Neuronal stem cell (in vitro differentiated cells): ENCODE measurements at regions not wholly inside any gene's neighbourhood (a gene's known extent, or its start where the extent isn't known, plus 50 kb on each side); places are given as distances from the start of the nearest gene placed in this dataset.

Experiments
- DNase-seq: peaks from one replicate; pipeline ENCODE4 v3.0.0-alpha.2; 2013; ENCODE audit warnings: low spot score
- H2AFZ ChIP-seq: one replicate; pipeline ENCODE4 v1.6.1; 2013; ENCODE audit warnings: mild to moderate bottlenecking, low read length, inconsistent platforms
- H2AK5ac ChIP-seq: 2 replicates; pipeline ENCODE4 v1.6.1; 2013; ENCODE audit warnings: low read depth, mild to moderate bottlenecking, inconsistent platforms, low read length, moderate library complexity, mixed read lengths
- H2BK120ac ChIP-seq: 2 replicates; pipeline ENCODE4 v1.6.1; 2013; ENCODE audit warnings: low read depth, mild to moderate bottlenecking, inconsistent platforms, low read length, moderate library complexity, mixed read lengths
- H2BK12ac ChIP-seq: one replicate; pipeline ENCODE4 v1.6.1; 2013; ENCODE audit warnings: low read length, inconsistent platforms
- H2BK15ac ChIP-seq: 2 replicates; pipeline ENCODE4 v1.6.1; 2013; ENCODE audit warnings: mild to moderate bottlenecking, low read length, inconsistent platforms, mixed read lengths
- H2BK5ac ChIP-seq: one replicate; pipeline ENCODE4 v1.6.1; 2013; ENCODE audit warnings: inconsistent platforms, mild to moderate bottlenecking, low read length, moderate library complexity
- H3K14ac ChIP-seq: one replicate; pipeline ENCODE4 v1.6.1; 2013; ENCODE audit warnings: low read length, inconsistent platforms
- H3K18ac ChIP-seq: 2 replicates; pipeline ENCODE4 v1.6.1; 2013; ENCODE audit warnings: low read length, inconsistent platforms
- H3K23ac ChIP-seq: 2 replicates; pipeline ENCODE4 v1.6.1; 2013; ENCODE audit warnings: low read depth, mild to moderate bottlenecking, mixed read lengths, low read length, inconsistent platforms; ENCODE audit not compliant: poor library complexity
- H3K27ac ChIP-seq: replicated peaks from 3 replicates; pipeline ENCODE4 v1.5.1; 2013; ENCODE audit warnings: low read length, inconsistent platforms
- H3K27me3 ChIP-seq, 3 experiments: 2 replicates each; pipeline ENCODE4 v1.6.1; 2013; ENCODE audit warnings: low read length in 3 of 3, mild to moderate bottlenecking in 2 of 3, inconsistent platforms in 1 of 3, low read depth in 1 of 3, mixed read lengths in 1 of 3, moderate library complexity in 1 of 3; ENCODE audit not compliant: control insufficient read depth in 3 of 3, insufficient read depth in 3 of 3
- H3K36me3 ChIP-seq, 2 donors: replicated peaks in 1 of 2; 2 replicates each; pipeline ENCODE4 v1.6.1; 2013; ENCODE audit warnings: low read length in 2 of 2; ENCODE audit not compliant: control insufficient read depth in 2 of 2, insufficient read depth in 2 of 2
- H3K4ac ChIP-seq: 2 replicates; pipeline ENCODE4 v1.6.1; 2013; ENCODE audit warnings: inconsistent platforms, mild to moderate bottlenecking, low read length, moderate library complexity
- H3K4me1 ChIP-seq, 2 donors: 1 replicate in 1 of 2; 2 replicates in 1 of 2; pipeline ENCODE4 v1.6.1; 2013; ENCODE audit warnings: low read length in 2 of 2, low read depth in 1 of 2; ENCODE audit not compliant: control insufficient read depth in 2 of 2, insufficient read depth in 1 of 2
- H3K4me2 ChIP-seq: one replicate; pipeline ENCODE4 v1.6.1; 2013; ENCODE audit warnings: mild to moderate bottlenecking, low read length, inconsistent platforms; ENCODE audit not compliant: insufficient read depth, poor library complexity, severe bottlenecking
- H3K4me3 ChIP-seq, 2 donors: 2 replicates each; pipeline ENCODE4 v1.5.1; 2013; ENCODE audit warnings: low read length in 2 of 2, mild to moderate bottlenecking in 2 of 2, inconsistent platforms in 1 of 2, moderate library complexity in 1 of 2
- H3K79me1 ChIP-seq: one replicate; pipeline ENCODE4 v1.6.1; 2013; ENCODE audit warnings: low read depth, mild to moderate bottlenecking, inconsistent platforms, low read length, moderate library complexity
- H3K9ac ChIP-seq: one replicate; pipeline ENCODE4 v1.6.1; 2013; ENCODE audit warnings: mild to moderate bottlenecking, low read depth, low read length, inconsistent platforms; ENCODE audit not compliant: poor library complexity
- H3K9me3 ChIP-seq, 2 donors: replicated peaks in 1 of 2; 2 replicates each; pipeline versions ENCODE3 to v1.6.1; 2013; ENCODE audit warnings: low read length in 2 of 2, mild to moderate bottlenecking in 2 of 2, inconsistent platforms in 1 of 2, low read depth in 1 of 2, mixed read lengths in 1 of 2, moderate library complexity in 1 of 2; ENCODE audit not compliant: control insufficient read depth in 2 of 2, insufficient read depth in 1 of 2
- H4K8ac ChIP-seq: one replicate; pipeline ENCODE4 v1.6.1; 2013; ENCODE audit warnings: low read depth, mild to moderate bottlenecking, inconsistent platforms, low read length, moderate library complexity
- H4K91ac ChIP-seq: one replicate; pipeline ENCODE4 v1.6.1; 2013; ENCODE audit warnings: low read length, low read depth, mild to moderate bottlenecking, inconsistent platforms; ENCODE audit not compliant: poor library complexity
- WGBS, 2 donors: extraction: QIAGEN DNeasy Blood & Tissue Kit; methylation state at CpG; one replicate each; pipeline ENCODE4 v1.1.7; 2013; ENCODE audit warnings: missing lambda C conversion rate in 2 of 2, mixed read lengths in 1 of 2; ENCODE audit not compliant: insufficient read length in 2 of 2, insufficient replicate concordance in 1 of 2; ENCODE audit errors: extremely low coverage in 2 of 2; 5-methylcytosine and 5-hydroxymethylcytosine counted together

DNA sequence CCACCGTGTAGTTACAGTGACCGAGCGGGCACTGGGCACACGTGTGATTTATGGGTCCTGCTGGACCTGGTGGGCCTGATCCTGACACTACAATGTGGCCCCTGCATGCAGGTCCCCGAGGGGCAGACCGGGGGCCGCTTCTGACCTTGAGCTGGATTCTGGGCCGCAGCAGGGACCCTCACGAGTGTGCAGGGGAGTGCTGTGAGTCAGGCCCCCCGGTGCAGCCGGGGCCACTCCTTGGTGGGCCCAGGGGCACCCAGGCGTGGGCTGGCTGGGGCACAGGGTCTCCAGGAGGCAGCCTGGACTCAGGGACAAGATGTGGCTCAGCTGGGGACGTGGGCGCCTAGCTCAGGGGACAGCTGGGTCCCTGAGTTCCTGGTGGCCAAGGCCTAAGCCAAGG is 77.5 kb upstream of the TTC34 start:
- Histone ChIP-seq H2BK120ac (no peak overlapping the region), H3K9me3 (peaks cover 0 to 3% of the 10 kb centered on the region in 2 donors), H3K36me3 (no peaks in the 10 kb centered on the region), H3K4ac (no peak overlapping the region), H2BK5ac (peak overlapping the region; percentile 53), H3K4me1 (peaks cover 0 to 2% of the 10 kb centered on the region in 2 donors), H3K79me1 (peaks cover under 1% of the 10 kb centered on the region), H3K23ac (no peak overlapping the region), H2AFZ (no peak overlapping the region), H2BK12ac (peak overlapping the region; percentile 58), H2BK15ac (peak overlapping the region; percentile 10), H3K18ac (no peak overlapping the region), H3K27me3 (peaks cover 0 to 78% (median 0%) of the 10 kb centered on the region in 3 experiments), H3K9ac (no peak overlapping the region), H4K91ac (no peak overlapping the region), H3K4me3 (no peak overlapping the region), H2AK5ac (peak overlapping the region; percentile 63), H3K4me2 (no peak overlapping the region), H3K14ac (peak overlapping the region; percentile 56), H4K8ac (no peak overlapping the region), H3K27ac (no peak overlapping the region)
- no CpG with 5 or more reads among the region's 14 CpGs for WGBS, 2 donors
- no peak for DNase-seq

DNA sequence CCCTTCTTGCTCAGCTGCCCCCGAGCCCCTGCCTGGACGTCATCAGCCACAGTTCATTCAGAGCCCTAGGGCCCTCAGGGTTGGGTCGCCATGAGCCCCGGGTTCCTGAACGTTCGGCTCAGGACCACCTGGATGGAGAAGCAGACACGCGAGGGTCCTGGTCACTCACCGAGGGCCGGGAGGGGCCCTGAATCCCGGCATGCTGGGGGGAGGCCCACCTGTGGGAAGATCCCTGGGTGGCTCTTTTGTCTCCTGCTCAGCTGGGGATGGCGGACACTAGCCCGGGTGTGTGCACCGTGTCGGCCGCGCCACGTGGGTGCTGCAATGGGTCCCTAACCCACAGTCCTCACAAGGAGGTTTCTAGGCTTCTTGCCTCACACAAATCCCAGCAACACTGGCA is 78.1 kb upstream of the TTC34 start:
- peaks cover 0 to 84% (median 0%) of the 10 kb centered on the region in 3 experiments for H3K27me3 ChIP-seq
- no peaks in the 10 kb centered on the region for H3K36me3 ChIP-seq
- H4K91ac ChIP-seq = no peak overlapping the region
- peak overlapping the region; percentile 4 for H3K18ac ChIP-seq
- H2BK5ac ChIP-seq = no peak overlapping the region
- no peak overlapping the region for H3K4ac ChIP-seq
- no peak overlapping the region for H4K8ac ChIP-seq
- H3K4me3 ChIP-seq = no peak overlapping the region
- no peak overlapping the region for H3K9ac ChIP-seq
- H2BK120ac ChIP-seq = no peak overlapping the region
- WGBS, 2 donors = no CpG with 5 or more reads among the region's 18 CpGs
- H3K4me2 ChIP-seq = no peak overlapping the region
- peak overlapping the region; percentile 10 for H2BK15ac ChIP-seq
- H3K79me1 ChIP-seq = peaks cover 1% of the 10 kb centered on the region
- no peak overlapping the region for H3K27ac ChIP-seq
- DNase-seq = no peak
- peaks cover 0 to 2% of the 10 kb centered on the region in 2 donors for H3K4me1 ChIP-seq
- H2BK12ac ChIP-seq = no peak overlapping the region
- H3K23ac ChIP-seq = no peak overlapping the region
- H2AFZ ChIP-seq = no peak overlapping the region
- H3K14ac ChIP-seq = no peak overlapping the region
- peaks cover 0 to 1% of the 10 kb centered on the region in 2 donors for H3K9me3 ChIP-seq
- peak overlapping the region; percentile 53 for H2AK5ac ChIP-seq

DNA sequence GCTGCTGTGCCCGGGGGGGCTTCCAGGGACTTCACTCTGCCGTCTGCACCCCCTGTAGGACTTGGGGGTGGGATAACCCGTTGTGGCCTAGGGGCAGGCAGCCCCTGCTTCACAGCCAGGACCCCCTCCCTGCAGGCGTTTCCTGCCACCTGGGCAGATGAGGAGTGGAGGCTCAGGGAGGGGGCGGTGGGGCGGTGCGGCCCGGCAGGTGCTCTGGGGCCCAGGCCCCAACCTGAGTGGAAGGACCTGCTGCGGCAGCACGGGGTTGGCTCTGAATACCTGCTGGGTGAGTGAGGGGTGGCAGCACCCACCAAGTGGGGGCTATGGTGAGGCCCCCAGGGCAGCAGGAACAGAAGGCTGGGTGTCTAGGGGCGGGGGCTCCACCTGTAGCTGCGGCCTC is 78.6 kb upstream of the TTC34 start:
- no peak overlapping the region for H3K9ac ChIP-seq
- H3K79me1 ChIP-seq = peaks cover 1% of the 10 kb centered on the region
- H3K4me1 ChIP-seq = peaks cover 0 to 2% of the 10 kb centered on the region in 2 donors
- H2BK12ac ChIP-seq = no peak overlapping the region
- peak overlapping the region; percentile 56 for H3K14ac ChIP-seq
- peak overlapping the region; percentile 37 for H3K4ac ChIP-seq
- DNase-seq = no peak
- H2BK15ac ChIP-seq = no peak overlapping the region
- H3K36me3 ChIP-seq = no peaks in the 10 kb centered on the region
- peak overlapping the region; percentile 28 for H3K18ac ChIP-seq
- H3K27ac ChIP-seq = no peak overlapping the region
- H2BK5ac ChIP-seq = no peak overlapping the region
- peaks cover 0 to 88% (median 0%) of the 10 kb centered on the region in 3 experiments for H3K27me3 ChIP-seq
- H3K4me2 ChIP-seq = no peak overlapping the region
- peaks cover 0 to 1% of the 10 kb centered on the region in 2 donors for H3K9me3 ChIP-seq
- no peak overlapping the region for H2AFZ ChIP-seq
- peak overlapping the region; percentile 65 for H3K23ac ChIP-seq
- H4K8ac ChIP-seq = no peak overlapping the region
- no CpG with 5 or more reads among the region's 12 CpGs for WGBS, 2 donors
- H4K91ac ChIP-seq = no peak overlapping the region
- H2AK5ac ChIP-seq = peak overlapping the region; percentile 53
- H3K4me3 ChIP-seq = no peak overlapping the region
- no peak overlapping the region for H2BK120ac ChIP-seq

DNA sequence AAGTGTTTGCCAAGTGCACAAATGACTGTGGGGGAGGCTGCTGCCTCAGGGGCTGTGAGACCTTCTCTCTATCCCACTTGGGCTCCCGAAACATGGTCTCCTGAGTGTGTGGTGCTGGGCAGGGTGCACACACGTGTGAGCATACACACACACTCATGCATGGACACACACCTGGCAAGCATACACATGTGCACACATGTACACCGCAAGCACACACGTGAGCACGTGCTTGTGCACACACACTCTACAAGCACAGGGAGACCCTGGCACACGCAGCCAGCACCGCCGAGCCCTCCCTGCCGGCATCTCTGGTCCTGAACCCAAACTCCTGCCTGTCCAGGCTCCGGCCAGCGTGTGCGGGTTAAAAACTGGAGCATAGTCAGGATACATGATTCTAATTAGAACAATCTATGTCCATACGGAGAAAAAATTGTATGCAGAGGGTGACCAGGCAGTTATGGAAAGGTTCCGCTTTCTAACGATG is 79.4 kb upstream of the TTC34 start:
- Histone ChIP-seq H3K9ac (no peak overlapping the region), H3K23ac (no peak overlapping the region), H3K9me3 (peaks cover 0 to 1% of the 10 kb centered on the region in 2 donors), H4K8ac (no peak overlapping the region), H2BK15ac (no peak overlapping the region), H2BK5ac (no peak overlapping the region), H3K14ac (no peak overlapping the region), H3K79me1 (peaks cover 1% of the 10 kb centered on the region), H2BK120ac (no peak overlapping the region), H3K4me1 (peaks cover 0 to 3% of the 10 kb centered on the region in 2 donors), H3K18ac (no peak overlapping the region), H2AFZ (no peak overlapping the region), H3K36me3 (no peaks in the 10 kb centered on the region), H3K4me2 (no peak overlapping the region), H3K4ac (no peak overlapping the region), H2BK12ac (no peak overlapping the region), H3K27me3 (peaks cover 0 to 92% (median 0%) of the 10 kb centered on the region in 3 experiments), H2AK5ac (peak overlapping the region; percentile 53), H4K91ac (no peak overlapping the region), H3K4me3 (peak overlapping the region in 1 of 2 donors; percentile 6), H3K27ac (no peak overlapping the region)
- WGBS, 2 donors = no CpG with 5 or more reads among the region's 15 CpGs
- no peak for DNase-seq
